Neural progenitor cell (in vitro differentiated cells): ENCODE measurements at regions not wholly inside any gene's neighbourhood (a gene's known extent, or its start where the extent isn't known, plus 50 kb on each side); places are given as distances from the start of the nearest gene placed in this dataset.

Experiments
- DNase-seq: peaks from one replicate; pipeline ENCODE4 v3.0.0-alpha.2; 2016; ENCODE audit warnings: low spot score
- H2AFZ ChIP-seq: fragments of 200-600 bp; sonication (generic); replicated peaks from 2 replicates; pipeline ENCODE4 v1.6.1; 2016; ENCODE audit warnings: antibody characterized with exemption
- H3F3A ChIP-seq: fragments of 200-600 bp; sonication (generic); 2 replicates; pipeline ENCODE4 v1.6.1; 2016; ENCODE audit warnings: antibody characterized with exemption, low read depth
- H3K27ac ChIP-seq: fragments of 200-600 bp; sonication (generic); 2 replicates; pipeline ENCODE4 v1.5.1; 2016; ENCODE audit warnings: mild to moderate bottlenecking
- H3K27me3 ChIP-seq: fragments of 200-600 bp; sonication (generic); 2 replicates; pipeline ENCODE4 v1.6.1; 2016; ENCODE audit warnings: mild to moderate bottlenecking, moderate library complexity
- H3K36me3 ChIP-seq: fragments of 200-600 bp; sonication (generic); 2 replicates; pipeline ENCODE4 v1.5.1; 2016
- H3K4me1 ChIP-seq: fragments of 200-600 bp; sonication (generic); 2 replicates; pipeline ENCODE4 v1.6.1; 2016; ENCODE audit warnings: mixed run types
- H3K4me2 ChIP-seq: fragments of 200-600 bp; sonication (generic); 2 replicates; pipeline ENCODE4 v1.6.1; 2016
- H3K4me3 ChIP-seq: fragments of 200-600 bp; sonication (generic); 2 replicates; pipeline ENCODE4 v1.5.1; 2016
- H3K79me2 ChIP-seq: fragments of 200-600 bp; sonication (generic); 2 replicates; pipeline ENCODE4 v1.6.1; 2016; ENCODE audit warnings: low read depth
- H3K9ac ChIP-seq: fragments of 200-600 bp; sonication (generic); 2 replicates; pipeline ENCODE4 v1.6.1; 2016
- H3K9me3 ChIP-seq: fragments of 200-600 bp; sonication (generic); 2 replicates; pipeline ENCODE4 v1.5.1; 2016; ENCODE audit warnings: low read depth
- H4K20me1 ChIP-seq: fragments of 200-600 bp; sonication (generic); 2 replicates; pipeline ENCODE4 v1.6.1; 2016; ENCODE audit warnings: low read depth
- H3K27ac Mint-ChIP-seq: 3 replicates; pipeline ENCODE4 v1.8.0; 2021; ENCODE audit warnings: mixed read lengths
- H3K27me3 Mint-ChIP-seq: 2 replicates; pipeline ENCODE4 v1.8.0; 2022; ENCODE audit warnings: low read depth, mild to moderate bottlenecking, inconsistent platforms, moderate library complexity, mixed read lengths; ENCODE audit not compliant: insufficient read depth
- H3K36me3 Mint-ChIP-seq: 3 replicates; pipeline ENCODE4 v1.8.0; 2021; ENCODE audit warnings: mixed read lengths
- H3K4me1 Mint-ChIP-seq: 3 replicates; pipeline ENCODE4 v1.8.0; 2021; ENCODE audit warnings: mixed read lengths
- H3K4me3 Mint-ChIP-seq: 3 replicates; pipeline ENCODE4 v1.8.0; 2021; ENCODE audit warnings: mild to moderate bottlenecking, moderate library complexity, mixed read lengths
- H3K9me3 Mint-ChIP-seq: 3 replicates; pipeline ENCODE4 v1.8.0; 2020; ENCODE audit warnings: mixed read lengths
- EZH2 ChIP-seq: fragments of 200-600 bp; sonication (generic); IDR thresholded peaks from 2 replicates; pipeline ENCODE4 v1.6.1; 2017; ENCODE audit warnings: antibody characterized with exemption, mild to moderate bottlenecking, moderate library complexity
- EZH2phosphoT487 ChIP-seq: fragments of 200-600 bp; sonication (generic); IDR thresholded peaks from 2 replicates; pipeline ENCODE4 v1.6.1; 2017; ENCODE audit warnings: antibody characterized with exemption
- TF ChIP-seq, protein P1 (sequence below): fragments of 200-600 bp; sonication (generic); IDR thresholded peaks from 2 replicates; pipeline ENCODE4 v1.5.1; 2017; ENCODE audit warnings: antibody characterized with exemption, mild to moderate bottlenecking

DNA sequence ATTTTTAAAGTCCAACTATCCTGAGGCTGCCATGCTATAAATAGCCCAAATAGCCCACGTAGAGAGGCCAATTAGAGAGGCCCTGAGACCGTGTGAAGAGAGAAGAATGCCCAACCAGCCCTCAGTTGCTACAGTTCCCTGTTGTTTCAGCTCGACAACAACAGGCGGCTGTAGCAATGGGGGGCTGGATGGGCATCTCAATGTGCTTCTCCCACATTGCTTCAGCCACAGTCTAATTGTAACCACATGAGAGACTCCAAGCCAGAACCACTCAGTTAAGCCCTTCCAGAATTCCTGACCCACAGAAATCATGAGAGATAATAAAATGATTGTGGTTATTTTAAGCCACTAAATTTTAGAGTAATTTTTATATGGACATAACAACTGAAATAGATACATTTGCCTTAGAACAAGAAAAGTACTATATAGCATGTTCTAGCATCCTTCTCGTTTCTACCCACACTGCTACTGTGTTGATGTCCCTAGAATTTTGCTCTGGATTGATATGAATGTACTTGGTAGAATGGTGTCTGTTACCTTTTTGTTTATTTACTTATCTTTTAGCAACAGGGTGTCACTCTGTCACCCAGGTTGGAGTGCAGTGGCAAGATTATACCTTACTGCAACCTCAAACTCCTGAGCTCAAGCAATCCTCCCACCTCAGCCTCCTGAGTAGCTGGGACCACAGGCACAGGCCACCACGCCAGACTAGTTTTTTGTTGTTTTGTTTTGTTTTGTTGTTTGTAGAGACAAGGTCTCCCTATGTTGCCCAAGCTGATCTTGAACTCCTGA lies 436.4 kb downstream of the BCOR start:
- DNase-seq = no peak
- H3K4me1 ChIP-seq = no peaks in the 10 kb centered on the region
- H3K36me3 ChIP-seq = no peaks in the 10 kb centered on the region
- no peaks in the 10 kb centered on the region for H3K4me1 Mint-ChIP-seq
- H4K20me1 ChIP-seq = no peaks in the 10 kb centered on the region
- H3K27me3 ChIP-seq = no peaks in the 10 kb centered on the region
- H2AFZ ChIP-seq = no peak overlapping the region
- no peak overlapping the region for H3K9ac ChIP-seq
- no peak overlapping the region for H3K4me3 ChIP-seq
- no peaks in the 10 kb centered on the region for H3K27me3 Mint-ChIP-seq
- H3K27ac Mint-ChIP-seq = no peak overlapping the region
- no peaks in the 10 kb centered on the region for H3K79me2 ChIP-seq
- no peaks in the 10 kb centered on the region for H3K9me3 Mint-ChIP-seq
- H3K36me3 Mint-ChIP-seq = no peaks in the 10 kb centered on the region
- no peak overlapping the region for H3K4me2 ChIP-seq
- no peaks in the 10 kb centered on the region for H3K9me3 ChIP-seq
- TF ChIP-seq, protein P1, sequence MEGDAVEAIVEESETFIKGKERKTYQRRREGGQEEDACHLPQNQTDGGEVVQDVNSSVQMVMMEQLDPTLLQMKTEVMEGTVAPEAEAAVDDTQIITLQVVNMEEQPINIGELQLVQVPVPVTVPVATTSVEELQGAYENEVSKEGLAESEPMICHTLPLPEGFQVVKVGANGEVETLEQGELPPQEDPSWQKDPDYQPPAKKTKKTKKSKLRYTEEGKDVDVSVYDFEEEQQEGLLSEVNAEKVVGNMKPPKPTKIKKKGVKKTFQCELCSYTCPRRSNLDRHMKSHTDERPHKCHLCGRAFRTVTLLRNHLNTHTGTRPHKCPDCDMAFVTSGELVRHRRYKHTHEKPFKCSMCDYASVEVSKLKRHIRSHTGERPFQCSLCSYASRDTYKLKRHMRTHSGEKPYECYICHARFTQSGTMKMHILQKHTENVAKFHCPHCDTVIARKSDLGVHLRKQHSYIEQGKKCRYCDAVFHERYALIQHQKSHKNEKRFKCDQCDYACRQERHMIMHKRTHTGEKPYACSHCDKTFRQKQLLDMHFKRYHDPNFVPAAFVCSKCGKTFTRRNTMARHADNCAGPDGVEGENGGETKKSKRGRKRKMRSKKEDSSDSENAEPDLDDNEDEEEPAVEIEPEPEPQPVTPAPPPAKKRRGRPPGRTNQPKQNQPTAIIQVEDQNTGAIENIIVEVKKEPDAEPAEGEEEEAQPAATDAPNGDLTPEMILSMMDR = no peak
- TF ChIP-seq EZH2 = no peak
- no peak for TF ChIP-seq EZH2phosphoT487
- no peak overlapping the region for H3K27ac ChIP-seq
- no peak overlapping the region for H3K4me3 Mint-ChIP-seq
- no peaks in the 10 kb centered on the region for H3F3A ChIP-seq

DNA sequence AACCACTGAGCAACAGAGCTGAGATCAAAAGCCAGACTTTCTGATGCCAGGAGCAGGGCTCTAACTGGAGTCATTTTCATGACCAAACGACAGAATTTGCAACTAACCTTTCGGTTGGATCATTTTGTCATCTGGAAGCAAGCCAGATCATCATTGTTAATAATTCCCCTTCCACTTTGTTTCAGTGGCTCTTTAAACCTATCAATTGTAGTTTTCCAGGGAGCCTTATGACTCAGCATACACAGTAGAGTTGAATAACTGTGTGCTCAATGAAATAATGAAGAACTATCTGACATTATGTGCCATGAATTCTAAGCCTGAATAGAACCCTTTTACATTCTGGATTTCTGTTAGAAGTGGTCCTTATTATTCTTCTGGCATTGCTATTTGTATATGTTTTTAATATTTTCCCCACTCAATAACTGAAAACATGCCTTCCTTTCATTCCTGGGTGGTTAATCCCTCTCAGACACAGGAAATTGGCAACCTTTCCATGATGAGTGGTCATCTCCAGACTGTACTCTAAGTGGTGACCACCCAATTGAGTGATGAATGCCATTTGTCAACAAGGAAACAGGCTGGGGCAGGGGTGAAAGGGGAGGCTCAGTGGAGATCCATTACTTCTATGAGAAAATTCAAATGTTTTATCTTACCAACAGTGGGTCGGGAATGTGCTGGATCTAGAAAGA lies 431.8 kb downstream of the BCOR start:
- no peaks in the 10 kb centered on the region for H4K20me1 ChIP-seq
- no peaks in the 10 kb centered on the region for H3K36me3 ChIP-seq
- H3K27ac ChIP-seq = no peak overlapping the region
- no peaks in the 10 kb centered on the region for H3K79me2 ChIP-seq
- Mint-ChIP-seq H3K4me3 (no peak overlapping the region), H3K9me3 (peaks cover 6% of the 10 kb centered on the region), H3K27ac (no peak overlapping the region), H3K4me1 (peaks cover 3% of the 10 kb centered on the region), H3K27me3 (peaks cover 4% of the 10 kb centered on the region), H3K36me3 (no peaks in the 10 kb centered on the region)
- H3F3A ChIP-seq = no peaks in the 10 kb centered on the region
- H3K4me1 ChIP-seq = peaks cover 7% of the 10 kb centered on the region
- H3K9ac ChIP-seq = no peak overlapping the region
- no peak for TF ChIP-seq EZH2phosphoT487
- no peak for TF ChIP-seq EZH2
- TF ChIP-seq, protein P1 = no peak
- no peak for DNase-seq
- H3K27me3 ChIP-seq = no peaks in the 10 kb centered on the region
- H3K4me3 ChIP-seq = no peak overlapping the region
- H3K4me2 ChIP-seq = no peak overlapping the region
- no peak overlapping the region for H2AFZ ChIP-seq
- H3K9me3 ChIP-seq = no peaks in the 10 kb centered on the region

DNA sequence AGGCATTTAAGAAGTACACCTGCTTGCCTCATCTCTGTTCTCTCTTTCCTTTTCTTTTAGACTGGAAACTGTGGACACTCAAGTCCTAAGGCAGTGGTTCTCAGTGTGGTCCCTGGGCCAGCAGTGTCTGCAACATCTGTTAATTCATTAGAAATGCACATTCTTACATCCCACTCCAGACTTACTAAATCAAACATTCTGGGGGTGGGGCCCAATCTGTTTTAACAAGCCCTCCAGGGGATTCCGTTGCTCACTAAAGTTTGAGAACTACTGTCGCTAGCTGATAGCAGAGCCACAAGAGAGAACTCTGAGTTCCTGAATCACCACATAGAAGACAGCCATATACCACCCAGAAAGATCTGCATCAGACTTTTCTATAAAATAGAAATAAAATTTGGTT lies 430.6 kb downstream of the BCOR start:
- no peak for DNase-seq
- H4K20me1 ChIP-seq = no peaks in the 10 kb centered on the region
- H3K4me3 Mint-ChIP-seq = no peak overlapping the region
- H3K36me3 Mint-ChIP-seq = no peaks in the 10 kb centered on the region
- H3K27me3 ChIP-seq = no peaks in the 10 kb centered on the region
- H3K9ac ChIP-seq = no peak overlapping the region
- peaks cover 3% of the 10 kb centered on the region for H3K4me1 Mint-ChIP-seq
- H3K27me3 Mint-ChIP-seq = peaks cover 7% of the 10 kb centered on the region
- no peak overlapping the region for H2AFZ ChIP-seq
- TF ChIP-seq, protein P1 = no peak
- TF ChIP-seq EZH2 (no peak), EZH2phosphoT487 (no peak)
- H3K27ac Mint-ChIP-seq = no peak overlapping the region
- H3K4me3 ChIP-seq = no peak overlapping the region
- H3K9me3 ChIP-seq = no peaks in the 10 kb centered on the region
- H3K4me1 ChIP-seq = peaks cover 7% of the 10 kb centered on the region
- no peak overlapping the region for H3K4me2 ChIP-seq
- H3K9me3 Mint-ChIP-seq = peaks cover 9% of the 10 kb centered on the region
- H3K27ac ChIP-seq = no peak overlapping the region
- H3K36me3 ChIP-seq = no peaks in the 10 kb centered on the region
- no peaks in the 10 kb centered on the region for H3F3A ChIP-seq
- H3K79me2 ChIP-seq = no peaks in the 10 kb centered on the region
